Putamen (tissue), 1 donor: ENCODE measurements at regions not wholly inside any gene's neighbourhood (a gene's known extent, or its start where the extent isn't known, plus 50 kb on each side); places are given as distances from the start of the nearest gene placed in this dataset.
"Not testable (repeated sequence)": the region's sequence is repeated elsewhere in the genome, so short reads cannot be mapped to it uniquely, and the experiment has no call there.

Experiments
- DNase-seq: peaks from one replicate; pipeline ENCODE4 v3.0.0-alpha.2; 2016; ENCODE audit warnings: low spot score

- no peak for DNase-seq
These were observed 50.1 kb downstream of the GCNT4 start for GRCh38 chr5:75002271-75002670.

GRCh38 chr5:74995926-74996325 is 56.4 kb downstream of the GCNT4 start:
- no peak for DNase-seq

- no peak for DNase-seq
These were observed 57.5 kb downstream of the GCNT4 start for GRCh38 chr5:74994826-74995225.

- no peak for DNase-seq
These were observed 58.6 kb downstream of the GCNT4 start for GRCh38 chr5:74993743-74994142.

GRCh38 chr5:74992791-74993190 is 59.6 kb downstream of the GCNT4 start:
- DNase-seq: no peak

- DNase-seq: no peak
These were observed 60.8 kb downstream of the GCNT4 start for GRCh38 chr5:74991522-74991921.

GRCh38 chr5:74990194-74990593 is 62.2 kb downstream of the GCNT4 start:
- no peak for DNase-seq

GRCh38 chr5:74988273-74988983 is 63.9 kb downstream of the GCNT4 start:
- no peak for DNase-seq

- no peak for DNase-seq
These were observed 74.0 kb downstream of the GCNT4 start for GRCh38 chr5:74978345-74978744.

- DNase-seq: no peak
These were observed 74.9 kb downstream of the GCNT4 start for GRCh38 chr5:74977471-74977870.

GRCh38 chr5:74976651-74977050 is 75.7 kb downstream of the GCNT4 start:
- DNase-seq: no peak

GRCh38 chr5:74975582-74975981 is 76.8 kb downstream of the GCNT4 start:
- DNase-seq: no peak

GRCh38 chr5:74974451-74975091 is 77.8 kb downstream of the GCNT4 start:
- DNase-seq: no peak

GRCh38 chr5:74973694-74974093 is 78.7 kb downstream of the GCNT4 start:
- no peak for DNase-seq

GRCh38 chr5:74971947-74972460 is 80.4 kb downstream of the GCNT4 start:
- no peak for DNase-seq

- not testable (repeated sequence) for DNase-seq
These were observed 81.5 kb downstream of the GCNT4 start for GRCh38 chr5:74970891-74971290.

GRCh38 chr5:74969726-74970125 is 82.6 kb downstream of the GCNT4 start:
- no peak for DNase-seq

GRCh38 chr5:74966141-74967026 is 86.0 kb downstream of the GCNT4 start:
- DNase-seq: no peak

- no peak for DNase-seq
These were observed 89.0 kb downstream of the GCNT4 start for GRCh38 chr5:74963407-74963806.

GRCh38 chr5:74957906-74958305 is 91.7 kb upstream of the FAM169A start:
- no peak for DNase-seq

GRCh38 chr5:74957029-74957784 is 91.0 kb upstream of the FAM169A start:
- no peak for DNase-seq

- DNase-seq: no peak
These were observed 90.1 kb upstream of the FAM169A start for GRCh38 chr5:74956278-74956677.
